DOHH2 (cell line): ENCODE measurements at regions not wholly inside any gene's neighbourhood (a gene's known extent, or its start where the extent isn't known, plus 50 kb on each side); places are given as distances from the start of the nearest gene placed in this dataset.

ENCODE experiments used
- H3F3A ChIP-seq: fragments of 200-600 bp; sonication (generic), shearing (Covaris generic); 2 replicates; pipeline ENCODE4 v1.6.0; 2016; ENCODE audit warnings: antibody characterized with exemption, mild to moderate bottlenecking; ENCODE audit not compliant: control insufficient read depth, insufficient read depth
- H3K27ac ChIP-seq: fragments of 200-600 bp; sonication (generic); 2 replicates; pipeline ENCODE4 v1.5.1; 2014; ENCODE audit warnings: low read depth, mild to moderate bottlenecking, low read length, moderate library complexity
- H3K27me3 ChIP-seq: fragments of 200-600 bp; sonication (generic); 2 replicates; pipeline ENCODE4 v1.6.1; 2014; ENCODE audit warnings: mild to moderate bottlenecking, low read length, mixed read lengths; ENCODE audit not compliant: control insufficient read depth
- H3K36me3 ChIP-seq: fragments of 200-600 bp; sonication (generic); 2 replicates; pipeline ENCODE4 v1.6.1; 2014; ENCODE audit warnings: mild to moderate bottlenecking, low read length, moderate library complexity, mixed read lengths; ENCODE audit not compliant: control insufficient read depth
- H3K4me1 ChIP-seq: fragments of 200-600 bp; sonication (generic); 2 replicates; pipeline ENCODE4 v1.6.1; 2014; ENCODE audit warnings: mild to moderate bottlenecking, low read length, mixed read lengths; ENCODE audit not compliant: control insufficient read depth
- H3K4me2 ChIP-seq: fragments of 200-600 bp; sonication (generic); 2 replicates; pipeline ENCODE4 v1.6.0; 2014; ENCODE audit warnings: mild to moderate bottlenecking, low read length, moderate library complexity
- H3K4me3 ChIP-seq: fragments of 200-600 bp; sonication (generic); 2 replicates; pipeline ENCODE4 v1.5.1; 2014; ENCODE audit warnings: mild to moderate bottlenecking, low read length, mixed read lengths
- H3K79me2 ChIP-seq: fragments of 200-600 bp; sonication (generic); 2 replicates; pipeline ENCODE4 v1.6.1; 2014; ENCODE audit warnings: mild to moderate bottlenecking, low read length, mixed read lengths; ENCODE audit not compliant: control insufficient read depth
- H3K9me2 ChIP-seq: fragments of 200-600 bp; sonication (generic); replicated peaks from 2 replicates; pipeline ENCODE4 v1.6.1; 2014; ENCODE audit warnings: mild to moderate bottlenecking, low read length, mixed read lengths; ENCODE audit not compliant: control insufficient read depth
- H3K9me3 ChIP-seq: fragments of 200-600 bp; sonication (generic); 2 replicates; pipeline ENCODE4 v1.6.1; 2014; ENCODE audit warnings: antibody characterized with exemption, low read length, mixed read lengths; ENCODE audit not compliant: control insufficient read depth, insufficient read depth
- H4K20me1 ChIP-seq: fragments of 200-600 bp; sonication (generic); 2 replicates; pipeline ENCODE4 v1.6.0; 2014; ENCODE audit warnings: low read depth, mild to moderate bottlenecking, antibody characterized with exemption, low read length, moderate library complexity; ENCODE audit not compliant: control insufficient read depth, insufficient read depth
- EZH2phosphoT487 ChIP-seq: fragments of 200-600 bp; sonication (generic); IDR thresholded peaks from 2 replicates; pipeline ENCODE4 v1.6.1; 2017; ENCODE audit warnings: borderline replicate concordance, mild to moderate bottlenecking, antibody characterized with exemption, low read length, moderate library complexity, mixed read lengths
- TF ChIP-seq, protein P1 (sequence below): fragments of 200-600 bp; sonication (generic); IDR thresholded peaks from one replicate; pipeline ENCODE4 v1.5.1; 2014; ENCODE audit warnings: antibody characterized with exemption, mild to moderate bottlenecking, low read depth, low read length; ENCODE audit not compliant: poor library complexity, severe bottlenecking

DNA sequence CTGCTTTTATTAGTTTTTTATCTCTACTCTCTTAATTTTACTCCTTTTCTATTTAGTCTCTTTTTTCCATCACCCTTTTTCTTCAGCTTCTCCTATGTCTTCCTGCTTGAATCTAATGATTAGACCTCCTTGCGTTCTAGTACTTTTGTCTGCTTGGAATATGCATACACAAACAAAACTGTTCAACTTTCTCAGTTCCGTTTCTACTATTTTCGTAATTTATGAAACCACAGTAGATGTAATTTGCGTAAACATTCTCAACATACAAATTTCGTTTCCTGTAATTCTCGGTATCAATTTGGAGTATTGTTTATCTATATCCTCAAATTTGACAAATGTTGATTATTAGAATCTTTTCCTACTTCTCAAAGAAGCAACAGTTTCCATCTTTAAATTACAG lies 772.5 kb downstream of the USP25 start:
- no peak overlapping the region for H3K4me2 ChIP-seq

DNA sequence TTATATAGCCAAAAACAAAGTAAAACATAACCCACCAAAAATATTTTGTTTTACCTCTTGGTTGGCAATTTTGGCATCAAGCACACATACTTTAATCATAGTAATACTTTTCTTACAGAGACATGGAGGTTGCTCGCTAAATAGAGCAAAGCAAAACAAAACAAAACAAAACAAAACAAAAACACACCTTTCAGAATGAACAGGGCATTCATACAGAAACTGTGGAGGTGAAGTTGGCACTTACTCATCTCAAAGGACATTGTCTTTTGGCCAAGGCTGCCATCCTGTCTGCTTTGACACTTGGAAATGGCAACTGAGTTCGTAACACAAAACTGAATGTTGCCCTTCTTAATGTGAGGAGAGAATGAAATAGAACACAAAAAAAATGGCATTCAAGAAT lies 773.1 kb downstream of the USP25 start:
- no peaks in the 10 kb centered on the region for H3K4me1 ChIP-seq
- H3F3A ChIP-seq = no peaks in the 10 kb centered on the region
- no peaks in the 10 kb centered on the region for H3K36me3 ChIP-seq
- H3K4me2 ChIP-seq = no peak overlapping the region
- no peaks in the 10 kb centered on the region for H3K9me2 ChIP-seq
- no peak for TF ChIP-seq EZH2phosphoT487
- TF ChIP-seq, protein P1, sequence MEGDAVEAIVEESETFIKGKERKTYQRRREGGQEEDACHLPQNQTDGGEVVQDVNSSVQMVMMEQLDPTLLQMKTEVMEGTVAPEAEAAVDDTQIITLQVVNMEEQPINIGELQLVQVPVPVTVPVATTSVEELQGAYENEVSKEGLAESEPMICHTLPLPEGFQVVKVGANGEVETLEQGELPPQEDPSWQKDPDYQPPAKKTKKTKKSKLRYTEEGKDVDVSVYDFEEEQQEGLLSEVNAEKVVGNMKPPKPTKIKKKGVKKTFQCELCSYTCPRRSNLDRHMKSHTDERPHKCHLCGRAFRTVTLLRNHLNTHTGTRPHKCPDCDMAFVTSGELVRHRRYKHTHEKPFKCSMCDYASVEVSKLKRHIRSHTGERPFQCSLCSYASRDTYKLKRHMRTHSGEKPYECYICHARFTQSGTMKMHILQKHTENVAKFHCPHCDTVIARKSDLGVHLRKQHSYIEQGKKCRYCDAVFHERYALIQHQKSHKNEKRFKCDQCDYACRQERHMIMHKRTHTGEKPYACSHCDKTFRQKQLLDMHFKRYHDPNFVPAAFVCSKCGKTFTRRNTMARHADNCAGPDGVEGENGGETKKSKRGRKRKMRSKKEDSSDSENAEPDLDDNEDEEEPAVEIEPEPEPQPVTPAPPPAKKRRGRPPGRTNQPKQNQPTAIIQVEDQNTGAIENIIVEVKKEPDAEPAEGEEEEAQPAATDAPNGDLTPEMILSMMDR = no peak
- H3K9me3 ChIP-seq = peaks cover 5% of the 10 kb centered on the region
- H3K27ac ChIP-seq = no peak overlapping the region
- no peaks in the 10 kb centered on the region for H3K27me3 ChIP-seq
- H4K20me1 ChIP-seq = no peaks in the 10 kb centered on the region
- H3K79me2 ChIP-seq = no peaks in the 10 kb centered on the region
- no peak overlapping the region for H3K4me3 ChIP-seq

More for the DNA sequence above, 772.5 kb downstream of the USP25 start:
- H3K27ac ChIP-seq = no peak overlapping the region
- no peaks in the 10 kb centered on the region for H3F3A ChIP-seq
- H3K4me3 ChIP-seq = no peak overlapping the region
- TF ChIP-seq EZH2phosphoT487 = no peak
- TF ChIP-seq, protein P1 = no peak
- no peaks in the 10 kb centered on the region for H3K4me1 ChIP-seq
- H3K9me3 ChIP-seq = peaks cover 5% of the 10 kb centered on the region
- no peaks in the 10 kb centered on the region for H3K27me3 ChIP-seq
- H3K9me2 ChIP-seq = no peaks in the 10 kb centered on the region
- no peaks in the 10 kb centered on the region for H4K20me1 ChIP-seq
- H3K79me2 ChIP-seq = no peaks in the 10 kb centered on the region
- H3K36me3 ChIP-seq = no peaks in the 10 kb centered on the region

DNA sequence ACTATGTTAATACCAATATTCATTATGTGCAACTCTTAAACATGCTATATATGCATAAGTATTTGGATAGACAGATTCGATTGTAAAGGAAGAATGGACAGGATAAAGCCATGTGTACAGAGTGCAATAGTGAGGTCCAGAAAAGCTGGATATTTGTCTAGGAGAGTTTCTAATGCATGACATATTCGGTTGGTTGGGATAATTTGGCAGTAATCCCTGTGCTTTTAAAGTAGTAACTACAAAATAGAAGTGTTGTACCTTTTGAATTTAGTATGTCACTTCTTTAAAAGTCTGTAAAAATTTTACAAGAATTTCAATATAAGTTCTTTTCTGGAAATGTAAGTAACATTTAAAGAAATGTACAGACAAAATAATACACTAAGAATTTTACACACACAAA lies 774.5 kb downstream of the USP25 start:
- Histone ChIP-seq H3K4me3 (no peak overlapping the region), H3K27ac (no peak overlapping the region), H3K36me3 (no peaks in the 10 kb centered on the region), H3K79me2 (no peaks in the 10 kb centered on the region), H3K27me3 (no peaks in the 10 kb centered on the region), H4K20me1 (no peaks in the 10 kb centered on the region), H3F3A (no peaks in the 10 kb centered on the region), H3K9me3 (peaks cover 5% of the 10 kb centered on the region), H3K4me2 (no peak overlapping the region), H3K9me2 (no peaks in the 10 kb centered on the region), H3K4me1 (no peaks in the 10 kb centered on the region)
- TF ChIP-seq, protein P1 = no peak
- no peak for TF ChIP-seq EZH2phosphoT487

DNA sequence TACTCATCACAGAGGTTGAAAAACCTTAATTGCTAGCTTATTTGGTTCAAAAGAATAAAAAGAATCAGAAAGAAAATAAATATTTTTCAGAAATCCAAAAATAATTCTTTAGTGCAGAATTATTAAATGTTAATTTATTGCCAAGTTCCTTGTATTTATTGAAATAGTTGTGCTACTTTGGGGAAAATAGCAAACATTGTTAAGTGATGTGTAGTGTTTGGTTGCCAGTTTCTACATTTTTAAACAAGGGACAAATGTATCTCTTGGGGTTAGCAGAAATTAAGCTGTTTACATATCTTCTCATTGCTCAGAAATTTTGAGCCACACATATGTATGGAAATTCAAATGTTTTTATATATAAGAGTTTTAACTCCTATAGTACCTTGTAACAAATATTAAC lies 775.0 kb downstream of the USP25 start:
- no peaks in the 10 kb centered on the region for H3K9me2 ChIP-seq
- no peak for TF ChIP-seq EZH2phosphoT487
- TF ChIP-seq, protein P1 = no peak
- H3K9me3 ChIP-seq = peaks cover 5% of the 10 kb centered on the region
- no peaks in the 10 kb centered on the region for H3K4me1 ChIP-seq
- H3K4me2 ChIP-seq = no peak overlapping the region
- no peaks in the 10 kb centered on the region for H3K36me3 ChIP-seq
- H3K79me2 ChIP-seq = no peaks in the 10 kb centered on the region
- no peaks in the 10 kb centered on the region for H3K27me3 ChIP-seq
- H3K27ac ChIP-seq = no peak overlapping the region
- H3F3A ChIP-seq = no peaks in the 10 kb centered on the region
- no peak overlapping the region for H3K4me3 ChIP-seq
- no peaks in the 10 kb centered on the region for H4K20me1 ChIP-seq
